Hepatocyte (in vitro differentiated cells): ENCODE measurements at regions not wholly inside any gene's neighbourhood (a gene's known extent, or its start where the extent isn't known, plus 50 kb on each side); places are given as distances from the start of the nearest gene placed in this dataset.

Source experiments
- DNase-seq: peaks from one replicate; pipeline ENCODE4 v3.0.0-alpha.2; 2016; ENCODE audit warnings: low spot score
- H2AFZ ChIP-seq: fragments of 200-600 bp; sonication (generic); 2 replicates; pipeline ENCODE4 v1.6.0; 2016; ENCODE audit warnings: antibody characterized with exemption, mild to moderate bottlenecking
- H3K27ac ChIP-seq: fragments of 200-600 bp; sonication (generic); 2 replicates; pipeline ENCODE4 v1.5.1; 2016; ENCODE audit warnings: mild to moderate bottlenecking
- H3K27me3 ChIP-seq: fragments of 200-600 bp; sonication (generic); 2 replicates; pipeline ENCODE4 v1.6.1; 2016
- H3K36me3 ChIP-seq: fragments of 200-600 bp; sonication (generic); replicated peaks from 2 replicates; pipeline ENCODE4 v1.5.1; 2016; ENCODE audit warnings: low read depth; ENCODE audit not compliant: insufficient read depth
- H3K4me1 ChIP-seq: fragments of 200-600 bp; sonication (generic); 2 replicates; pipeline ENCODE4 v1.5.1; 2016; ENCODE audit warnings: mild to moderate bottlenecking, moderate library complexity; ENCODE audit not compliant: insufficient read depth
- H3K4me2 ChIP-seq: fragments of 200-600 bp; sonication (generic); 2 replicates; pipeline ENCODE4 v1.6.0; 2016
- H3K4me3 ChIP-seq: fragments of 200-600 bp; sonication (generic); 2 replicates; pipeline ENCODE4 v1.5.1; 2016; ENCODE audit warnings: mild to moderate bottlenecking
- H3K79me2 ChIP-seq: fragments of 200-600 bp; sonication (generic); 2 replicates; pipeline ENCODE4 v1.6.0; 2017; ENCODE audit warnings: mild to moderate bottlenecking
- H3K9me2 ChIP-seq: fragments of 200-600 bp; sonication (generic); replicated peaks from 2 replicates; pipeline ENCODE4 v1.6.0; 2017; ENCODE audit warnings: mild to moderate bottlenecking; ENCODE audit not compliant: insufficient read depth
- H3K9me3 ChIP-seq: fragments of 200-600 bp; sonication (generic); 2 replicates; pipeline ENCODE4 v1.5.1; 2016; ENCODE audit warnings: low read depth, mild to moderate bottlenecking
- H4K20me1 ChIP-seq: fragments of 200-600 bp; sonication (generic); 2 replicates; pipeline ENCODE4 v1.6.0; 2016; ENCODE audit warnings: mild to moderate bottlenecking; ENCODE audit not compliant: insufficient read depth, poor library complexity, severe bottlenecking
- CTCF ChIP-seq: fragments of 200-600 bp; sonication (generic); IDR thresholded peaks from 2 replicates; pipeline ENCODE4 v1.5.1; 2016; ENCODE audit warnings: antibody characterized with exemption, mild to moderate bottlenecking; ENCODE audit not compliant: poor library complexity
- EZH2 ChIP-seq: fragments of 200-600 bp; sonication (generic); IDR thresholded peaks from 2 replicates; pipeline ENCODE4 v1.6.1; 2016; ENCODE audit warnings: antibody characterized with exemption, mild to moderate bottlenecking, borderline replicate concordance
- EZH2phosphoT487 ChIP-seq: fragments of 200-600 bp; sonication (generic); IDR thresholded peaks from one replicate; pipeline ENCODE4 v1.6.1; 2018; ENCODE audit warnings: antibody characterized with exemption, mild to moderate bottlenecking, low read depth, moderate library complexity; ENCODE audit not compliant: unreplicated experiment, severe bottlenecking
- WGBS: methylation state at CpG from one replicate; pipeline ENCODE4 v1.1.6; 2016; ENCODE audit warnings: low lambda C conversion rate; ENCODE audit errors: missing lambda C conversion rate; 5-methylcytosine and 5-hydroxymethylcytosine counted together

- Histone ChIP-seq H2AFZ (no peak overlapping the region), H3K4me3 (no peak overlapping the region), H3K4me2 (no peak overlapping the region), H3K9me2 (no peaks in the 10 kb centered on the region), H3K27ac (no peak overlapping the region), H3K9me3 (no peaks in the 10 kb centered on the region), H4K20me1 (no peaks in the 10 kb centered on the region), H3K4me1 (no peaks in the 10 kb centered on the region), H3K79me2 (no peaks in the 10 kb centered on the region), H3K36me3 (no peaks in the 10 kb centered on the region), H3K27me3 (no peaks in the 10 kb centered on the region)
- no peak for DNase-seq
- 92% methylated on average over 3 of the region's 3 CpGs for WGBS
- no peak for TF ChIP-seq EZH2phosphoT487
- TF ChIP-seq CTCF = no peak
Measured at GRCh38 chr2:14831458-14831857, 198.9 kb downstream of the LRATD1 start.

GRCh38 chr2:14843507-14844204 is 211.1 kb downstream of the LRATD1 start:
- no peak for TF ChIP-seq CTCF
- no peak for TF ChIP-seq EZH2
- Histone ChIP-seq H3K9me3 (no peaks in the 10 kb centered on the region), H3K4me2 (no peak overlapping the region), H3K36me3 (no peaks in the 10 kb centered on the region), H3K27ac (no peak overlapping the region), H2AFZ (no peak overlapping the region), H3K79me2 (no peaks in the 10 kb centered on the region), H3K9me2 (no peaks in the 10 kb centered on the region), H3K4me3 (no peak overlapping the region), H3K4me1 (no peaks in the 10 kb centered on the region), H4K20me1 (no peaks in the 10 kb centered on the region), H3K27me3 (no peaks in the 10 kb centered on the region)
- 80% methylated on average over 5 of the region's 5 CpGs for WGBS
- no peak for DNase-seq

- Histone ChIP-seq H3K9me3 (no peaks in the 10 kb centered on the region), H3K27ac (no peak overlapping the region), H3K4me1 (no peaks in the 10 kb centered on the region), H3K4me2 (no peak overlapping the region), H3K27me3 (no peaks in the 10 kb centered on the region), H2AFZ (no peak overlapping the region), H3K36me3 (no peaks in the 10 kb centered on the region), H3K4me3 (no peak overlapping the region), H4K20me1 (no peaks in the 10 kb centered on the region), H3K9me2 (no peaks in the 10 kb centered on the region), H3K79me2 (no peaks in the 10 kb centered on the region)
- TF ChIP-seq CTCF = no peak
- TF ChIP-seq EZH2 = no peak
- no peak for TF ChIP-seq EZH2phosphoT487
- DNase-seq = no peak
- WGBS = 90% methylated on average over 2 of the region's 2 CpGs
Measured at GRCh38 chr2:14855751-14856150, 223.2 kb downstream of the LRATD1 start.

- no peak overlapping the region for H3K27ac ChIP-seq
- no peaks in the 10 kb centered on the region for H4K20me1 ChIP-seq
- no peak for TF ChIP-seq EZH2
- TF ChIP-seq EZH2phosphoT487 = no peak
- no peak for TF ChIP-seq CTCF
- no peak overlapping the region for H2AFZ ChIP-seq
- H3K4me3 ChIP-seq = no peak overlapping the region
- H3K4me1 ChIP-seq = no peaks in the 10 kb centered on the region
- H3K9me2 ChIP-seq = no peaks in the 10 kb centered on the region
- no peaks in the 10 kb centered on the region for H3K9me3 ChIP-seq
- WGBS = 61% methylated on average over 3 of the region's 3 CpGs
- H3K79me2 ChIP-seq = no peaks in the 10 kb centered on the region
- no peak for DNase-seq
- no peaks in the 10 kb centered on the region for H3K36me3 ChIP-seq
- H3K27me3 ChIP-seq = no peaks in the 10 kb centered on the region
- no peak overlapping the region for H3K4me2 ChIP-seq
Measured at GRCh38 chr2:14861181-14861580, 228.7 kb downstream of the LRATD1 start.
